HG02870 (cell line): ENCODE measurements at regions not wholly inside any gene's neighbourhood (a gene's known extent, or its start where the extent isn't known, plus 50 kb on each side); places are given as distances from the start of the nearest gene placed in this dataset.

Experiments
- ATAC-seq: cut with Tn5 transposase; IDR thresholded peaks from one replicate; pipeline ENCODE4 v1.9.1; 2021; ENCODE audit warnings: mild to moderate bottlenecking, moderate library complexity; ENCODE audit not compliant: unreplicated experiment

DNA sequence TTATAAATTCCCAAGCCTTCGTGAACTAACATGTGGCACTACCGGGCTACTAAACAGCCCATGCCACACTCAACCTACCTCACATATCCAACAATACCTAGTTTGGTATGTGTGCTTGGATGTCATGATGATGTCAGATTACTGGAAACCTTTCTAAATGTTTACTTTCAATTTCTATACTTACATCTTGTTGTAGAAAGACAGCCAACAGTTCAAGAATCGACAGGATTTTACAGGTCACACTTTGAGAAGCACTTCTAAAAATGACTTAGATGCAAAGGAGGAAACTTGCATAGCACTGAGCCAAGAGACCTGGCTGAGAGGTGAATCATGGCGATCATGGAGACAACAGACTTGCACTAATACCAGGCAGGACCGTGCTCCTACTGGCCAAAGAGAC lies 209.9 kb downstream of the COL4A1 start:
- ATAC-seq = no peak

DNA sequence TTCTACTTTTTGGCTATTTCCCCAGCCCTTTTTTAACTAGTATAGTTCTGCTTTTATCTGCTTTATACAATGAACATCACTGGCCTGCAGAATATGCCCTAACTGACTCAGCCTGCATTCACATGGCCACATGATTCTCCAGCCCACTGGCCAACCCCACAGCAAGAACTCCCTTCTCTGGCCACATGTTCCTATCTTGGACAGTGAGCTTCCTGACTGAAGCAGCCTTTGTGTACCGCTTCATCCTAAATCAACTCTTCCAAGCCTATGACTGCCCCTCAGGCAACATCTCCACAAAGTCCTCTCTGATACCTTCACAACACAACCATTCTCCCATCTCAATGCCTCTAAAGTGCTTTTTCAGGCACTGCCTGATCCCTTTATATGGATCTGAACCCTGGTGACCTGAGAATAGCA lies 214.1 kb downstream of the COL4A1 start:
- no peak for ATAC-seq

DNA sequence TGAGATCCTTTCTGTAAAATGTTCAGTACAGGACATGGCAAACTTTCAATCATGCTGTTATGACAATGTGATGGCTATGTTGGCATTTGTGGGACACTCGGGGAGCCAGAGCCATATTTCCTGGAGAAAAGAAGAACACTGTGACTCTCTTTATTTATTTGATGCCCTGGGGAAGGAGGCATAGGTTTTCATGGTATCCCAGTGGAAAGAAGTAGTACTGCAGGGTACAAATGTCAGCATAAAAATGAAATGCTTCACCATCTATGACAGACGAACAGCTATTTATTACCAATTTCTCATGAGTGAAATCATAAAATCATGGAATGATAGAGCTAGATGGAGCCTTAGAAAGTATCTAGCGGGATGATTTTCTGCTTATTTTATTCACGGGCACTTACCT lies 217.1 kb downstream of the COL4A1 start:
- ATAC-seq = no peak

DNA sequence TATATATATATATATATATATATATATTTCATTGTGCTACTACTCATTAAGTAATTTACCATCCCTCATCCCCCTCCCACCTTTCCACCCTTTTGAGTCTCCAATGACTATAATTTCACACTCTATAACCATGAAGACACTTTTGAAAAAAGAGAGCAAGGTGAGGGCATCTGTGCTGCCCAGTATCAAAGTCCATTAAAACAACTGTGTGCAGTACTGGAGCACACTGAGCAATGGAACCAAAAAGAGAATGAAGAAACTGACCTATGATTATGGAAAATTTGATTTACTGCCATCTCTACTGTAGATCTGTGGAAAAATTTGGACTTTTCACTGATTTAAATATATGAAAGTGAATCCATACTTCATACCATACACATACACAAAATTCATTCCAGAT lies 217.9 kb downstream of the COL4A1 start:
- no peak for ATAC-seq

DNA sequence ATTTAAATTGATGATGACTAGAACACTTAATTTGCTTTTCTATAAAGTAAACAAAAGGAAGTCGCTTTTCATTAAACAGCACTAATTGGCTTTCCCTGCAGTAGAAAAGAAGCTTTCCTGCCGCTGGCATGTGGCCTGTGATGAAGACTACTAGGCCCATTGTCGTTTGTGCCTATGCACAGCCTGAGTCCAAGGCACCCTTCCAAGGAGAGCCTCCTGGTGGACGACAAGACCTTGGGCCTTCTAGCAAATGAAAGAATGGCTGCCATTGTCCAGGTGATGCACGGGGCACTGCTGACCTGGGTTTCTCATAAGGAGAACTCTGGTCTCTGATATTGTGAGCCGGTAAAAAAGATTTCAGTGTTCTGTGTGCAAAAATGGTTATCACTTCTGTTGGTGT lies 233.0 kb downstream of the COL4A1 start:
- no peak for ATAC-seq

GRCh38 chr13:110070511-110071120 lies 236.3 kb downstream of the COL4A1 start:
- no peak for ATAC-seq

DNA sequence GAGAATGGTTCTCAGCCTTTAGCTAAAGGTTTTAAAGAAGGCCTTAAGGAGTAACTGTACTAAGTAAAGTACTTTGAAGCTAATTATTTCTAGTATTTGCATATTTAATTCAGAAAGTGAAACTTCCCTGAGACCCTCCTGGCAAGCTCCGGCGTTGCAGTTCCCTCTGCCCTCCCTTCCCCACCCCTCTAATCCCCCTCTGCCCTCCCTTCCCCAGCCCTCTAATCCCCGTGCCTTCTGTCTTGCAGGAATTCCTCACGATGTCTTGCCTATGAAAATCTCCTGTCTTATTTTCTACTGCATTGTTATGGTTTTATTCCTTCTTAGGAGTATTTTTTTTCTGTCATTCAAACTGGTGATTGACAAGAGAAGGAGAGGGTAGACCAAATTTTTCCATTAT lies 236.9 kb downstream of the COL4A1 start:
- ATAC-seq = no peak

DNA sequence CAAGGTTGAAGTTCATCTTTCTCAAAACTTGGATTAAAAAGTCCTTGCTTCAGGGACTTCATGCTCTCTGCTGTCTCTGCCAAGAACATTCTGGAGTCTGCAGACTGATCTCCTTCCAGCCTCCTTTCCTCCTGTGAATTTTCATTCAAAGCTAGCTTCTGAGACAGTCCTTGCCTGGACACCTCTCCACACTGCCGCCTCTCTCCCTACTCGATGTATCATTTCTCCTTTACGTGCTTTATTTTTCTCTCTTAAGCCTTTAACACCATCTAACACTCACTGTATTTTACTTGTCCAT lies 238.8 kb downstream of the COL4A1 start:
- no peak for ATAC-seq

DNA sequence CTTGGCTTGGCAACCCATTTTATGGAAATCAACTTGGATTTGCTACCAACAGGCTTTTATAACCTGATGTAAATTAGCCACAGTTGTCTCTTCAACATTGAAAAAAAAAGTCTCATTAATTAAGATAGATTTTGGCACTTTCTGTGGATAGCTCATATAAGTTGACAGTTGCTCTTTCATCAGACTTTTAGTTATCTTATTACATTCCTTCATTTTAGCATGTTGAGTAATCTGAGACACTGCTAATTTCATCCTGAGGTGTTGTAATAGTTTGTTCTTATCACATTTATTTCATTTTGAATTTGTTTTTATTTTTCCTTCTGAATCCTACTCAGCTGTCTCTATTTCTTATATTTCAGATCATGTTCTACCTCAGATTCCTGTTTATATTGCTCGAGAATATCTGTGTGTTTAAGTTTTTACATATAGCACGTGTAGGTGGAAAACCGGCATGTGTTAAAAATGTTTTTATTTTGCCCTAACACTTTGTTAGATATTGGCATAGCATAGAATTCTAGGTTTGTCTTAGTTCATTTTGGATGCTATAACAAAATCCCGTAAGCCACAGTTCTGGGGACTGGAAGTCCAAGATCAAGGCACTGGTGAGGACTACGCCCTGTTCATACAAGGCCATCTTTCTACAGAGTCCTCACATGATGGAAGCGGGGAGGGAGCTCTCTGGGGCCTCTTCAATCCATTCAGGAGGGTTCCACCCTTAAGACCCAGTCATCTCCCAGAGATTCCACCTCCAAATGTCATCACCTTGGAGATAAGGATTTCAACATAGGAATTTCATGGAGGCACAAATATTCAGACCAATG lies 239.4 kb downstream of the COL4A1 start:
- no peak for ATAC-seq

GRCh38 chr13:110065780-110066179 lies 241.2 kb downstream of the COL4A1 start:
- no peak for ATAC-seq

GRCh38 chr13:110063490-110064421 lies 243.2 kb downstream of the COL4A1 start:
- ATAC-seq = no peak

GRCh38 chr13:110062777-110063442 lies 244.0 kb downstream of the COL4A1 start:
- no peak for ATAC-seq

GRCh38 chr13:110062077-110062776 lies 244.7 kb downstream of the COL4A1 start:
- ATAC-seq = no peak

GRCh38 chr13:110061270-110061669 lies 245.7 kb downstream of the COL4A1 start:
- no peak for ATAC-seq

DNA sequence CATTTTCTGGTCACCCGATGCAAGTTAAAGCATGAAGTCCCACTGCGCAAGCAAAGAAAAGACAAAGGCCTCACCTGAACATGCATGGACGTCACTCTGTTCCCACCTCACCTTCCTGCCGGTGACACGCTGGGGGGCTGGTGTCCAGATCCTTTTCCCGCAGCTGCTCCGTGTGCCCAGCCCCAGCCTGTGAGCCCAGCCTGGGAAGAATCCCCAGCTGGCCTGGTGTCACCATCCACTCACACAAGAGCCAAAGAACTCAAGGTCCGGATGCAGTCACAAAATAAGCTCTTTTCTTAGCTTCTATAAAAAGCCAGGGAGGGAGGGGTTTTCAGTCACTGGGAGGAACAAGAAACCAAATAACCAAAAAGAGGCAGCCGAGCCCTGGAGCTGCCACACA lies 249.9 kb downstream of the COL4A1 start:
- ATAC-seq = no peak

GRCh38 chr13:110056640-110057039 lies 250.3 kb downstream of the COL4A1 start:
- ATAC-seq = no peak

DNA sequence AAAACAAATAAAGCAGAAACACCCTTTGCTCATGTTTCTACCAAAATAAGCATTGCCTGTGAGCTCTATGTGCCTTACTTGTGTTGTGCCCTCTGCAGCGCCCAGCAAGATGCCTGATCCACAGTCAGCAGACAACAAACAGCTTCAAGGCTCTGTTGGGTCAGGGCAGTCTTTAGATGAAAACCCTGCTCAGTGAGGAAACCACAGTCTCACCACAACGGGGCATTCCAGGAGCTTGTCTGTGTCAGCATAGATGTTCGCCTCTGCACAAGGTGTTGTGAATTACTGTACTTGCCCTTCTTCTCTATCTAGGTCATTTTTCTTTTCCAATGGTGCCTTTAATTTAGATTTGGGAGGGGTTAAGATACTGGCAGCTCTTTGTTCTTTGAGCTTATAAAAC lies 251.9 kb downstream of the COL4A1 start:
- ATAC-seq = peak; percentile 83

GRCh38 chr13:110054041-110054440 lies 252.9 kb downstream of the COL4A1 start:
- ATAC-seq = no peak

DNA sequence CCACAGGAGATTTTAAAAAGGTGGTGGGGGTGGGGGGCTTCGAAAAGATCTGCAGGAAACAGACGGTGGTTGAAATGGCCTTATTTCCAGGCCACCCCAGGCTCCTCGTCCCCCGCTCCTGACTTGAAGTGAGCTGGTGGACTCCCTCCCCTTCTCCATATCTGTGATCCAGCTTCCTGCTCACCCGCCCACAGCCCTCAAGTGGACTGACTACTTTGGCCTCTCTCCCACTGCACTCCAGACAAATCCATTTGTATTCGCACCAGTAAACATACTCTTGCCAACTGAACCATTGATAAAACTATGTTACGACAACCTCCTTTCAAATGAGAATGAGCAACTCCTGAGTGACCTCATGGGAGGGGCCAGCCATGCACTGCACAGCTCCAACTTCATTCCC lies 259.5 kb downstream of the COL4A1 start:
- ATAC-seq = no peak

DNA sequence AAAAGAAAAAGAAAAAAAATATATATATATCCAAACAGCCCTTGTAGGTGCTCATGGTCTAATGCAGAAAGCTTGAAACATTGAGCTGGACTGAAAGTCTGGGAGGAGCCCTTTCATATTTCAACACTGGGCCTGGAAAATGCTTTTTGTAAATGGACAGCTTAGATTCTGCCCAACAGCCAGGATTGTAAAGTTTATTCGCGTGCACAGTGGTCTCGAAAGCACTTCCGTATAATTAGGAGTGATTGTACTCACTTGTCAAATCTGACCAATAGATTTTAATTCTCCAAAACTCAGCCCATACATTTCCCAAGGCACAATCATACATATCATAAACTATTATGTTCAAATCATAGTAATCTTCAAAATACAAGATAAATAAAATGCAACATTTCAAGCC lies 260.1 kb downstream of the COL4A1 start:
- ATAC-seq = no peak

DNA sequence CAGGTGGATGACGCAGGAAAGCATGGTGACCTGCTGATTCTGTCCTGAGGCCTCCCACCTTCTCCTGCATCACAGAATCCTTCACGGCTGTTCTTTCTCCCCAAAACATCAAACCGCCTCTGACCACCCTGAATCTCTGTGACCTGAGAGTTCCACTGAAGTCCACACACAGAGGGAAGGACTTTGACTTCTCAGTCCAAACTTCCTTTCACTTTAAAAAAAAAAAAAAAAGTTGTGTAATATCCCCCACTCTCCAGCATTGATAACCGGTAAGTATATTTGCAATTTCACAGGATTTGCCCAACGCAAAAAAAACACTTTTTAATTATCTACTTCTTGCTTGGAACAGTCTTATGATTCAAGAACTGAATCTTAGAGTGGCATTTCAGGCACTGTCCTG lies 259.5 kb upstream of the IRS2 start:
- ATAC-seq = no peak
